ENCODE measurements at regions not wholly inside any gene's neighbourhood (a gene's known extent, or its start where the extent isn't known, plus 50 kb on each side); places are given as distances from the start of the nearest gene placed in this dataset.

- 80 to 92% methylated on average over 5 of the region's 5 CpGs for WGBS, 2 donors
- peaks cover 0 to 2% (median 0%) of the 10 kb centered on the region in 5 donors for H3K4me1 ChIP-seq (ENCODE audit: control insufficient read depth in 5 of 5, insufficient read depth in 5 of 5, low read length in 5 of 5)
- H3K9ac ChIP-seq (ENCODE audit: insufficient read depth in 1 of 2, low read length in 2 of 2): no peak overlapping the region
- peaks cover 0 to 2% (median 0%) of the 10 kb centered on the region in 4 donors for H3K9me3 ChIP-seq (ENCODE audit: control insufficient read depth in 4 of 4, insufficient read depth in 3 of 4, low read length in 3 of 4)
- no peaks in the 10 kb centered on the region for H3K36me3 ChIP-seq (ENCODE audit: control insufficient read depth in 4 of 4, insufficient read depth in 4 of 4, low read length in 4 of 4)
- no peak for ATAC-seq (ENCODE audit: insufficient read depth, low FRiP score)
- DNase-seq: no peak
- no peaks in the 10 kb centered on the region for H3K27me3 ChIP-seq (ENCODE audit: control insufficient read depth in 3 of 3, insufficient read depth in 3 of 3, low read length in 2 of 3)
- no peak overlapping the region for H3K4me3 ChIP-seq
- no peak for TF ChIP-seq CTCF (IDR thresholded peaks at IDR 0.05; ENCODE audit: control extremely low read depth, extremely low read depth)
- H3K27ac ChIP-seq (ENCODE audit: low read depth in 1 of 2, low read length in 1 of 2): no peak overlapping the region
These were observed 225.1 kb upstream of the CHRNA7 start for GRCh38 chr15:31805090-31805662.

DNA sequence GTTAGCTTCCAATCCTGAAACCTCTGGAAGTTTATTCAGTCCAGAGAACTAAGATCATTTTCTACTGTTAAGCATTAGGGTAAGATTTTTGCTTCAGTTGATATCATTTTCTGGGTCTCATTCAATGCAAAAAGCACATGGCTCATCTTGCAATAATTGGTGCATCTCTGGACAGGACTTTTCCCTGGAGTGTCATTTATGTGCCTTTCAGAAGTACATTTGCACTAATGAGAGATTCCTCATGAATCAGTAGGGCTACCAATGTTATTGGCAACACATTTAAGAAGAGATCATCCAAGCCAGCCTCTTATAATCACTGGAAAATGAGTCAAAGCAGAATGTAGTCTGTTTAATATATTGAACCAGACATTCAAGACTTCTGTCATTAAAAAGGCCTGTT is 224.2 kb upstream of the CHRNA7 start:
- Histone ChIP-seq H3K4me1 (ENCODE audit: control insufficient read depth in 5 of 5, insufficient read depth in 5 of 5, low read length in 5 of 5) (peaks cover 0 to 1% (median 0%) of the 10 kb centered on the region in 5 donors), H3K9me3 (ENCODE audit: control insufficient read depth in 4 of 4, insufficient read depth in 3 of 4, low read length in 3 of 4) (peaks cover 0 to 2% (median 0%) of the 10 kb centered on the region in 4 donors), H3K27me3 (ENCODE audit: control insufficient read depth in 3 of 3, insufficient read depth in 3 of 3, low read length in 2 of 3) (no peaks in the 10 kb centered on the region), H3K9ac (ENCODE audit: insufficient read depth in 1 of 2, low read length in 2 of 2) (no peak overlapping the region), H3K4me3 (no peak overlapping the region), H3K27ac (ENCODE audit: low read depth in 1 of 2, low read length in 1 of 2) (no peak overlapping the region), H3K36me3 (ENCODE audit: control insufficient read depth in 4 of 4, insufficient read depth in 4 of 4, low read length in 4 of 4) (no peaks in the 10 kb centered on the region)
- no peak for TF ChIP-seq CTCF (IDR thresholded peaks at IDR 0.05; ENCODE audit: control extremely low read depth, extremely low read depth)
- no peak for ATAC-seq (ENCODE audit: insufficient read depth, low FRiP score)
- DNase-seq: no peak

DNA sequence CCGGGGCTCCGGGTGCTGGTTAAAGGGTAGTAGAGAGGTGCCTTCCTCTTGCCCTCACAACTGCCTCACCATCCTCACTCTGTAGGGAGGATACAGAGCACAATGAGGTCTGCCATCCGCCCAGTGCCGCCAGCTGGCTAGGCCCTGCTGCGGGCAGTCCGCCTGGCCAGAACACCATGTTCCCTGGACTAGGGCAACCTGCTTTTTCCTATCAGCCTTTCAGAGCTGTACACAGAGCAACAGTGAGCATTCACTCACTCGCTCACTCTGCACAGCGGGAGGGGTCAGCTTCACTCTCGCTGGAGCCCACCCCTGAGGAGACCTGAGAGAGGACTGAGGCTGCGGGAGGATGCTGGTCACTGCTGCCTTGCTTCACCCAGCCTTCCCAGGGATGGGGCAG is 218.7 kb upstream of the CHRNA7 start:
- no peak overlapping the region for H3K27ac ChIP-seq (ENCODE audit: low read depth in 1 of 2, low read length in 1 of 2)
- H3K27me3 ChIP-seq (ENCODE audit: control insufficient read depth in 3 of 3, insufficient read depth in 3 of 3, low read length in 2 of 3): no peaks in the 10 kb centered on the region
- H3K9me3 ChIP-seq (ENCODE audit: control insufficient read depth in 4 of 4, insufficient read depth in 3 of 4, low read length in 3 of 4): peaks cover 0 to 2% (median 0%) of the 10 kb centered on the region in 4 donors
- DNase-seq (no peak), ATAC-seq (ENCODE audit: insufficient read depth, low FRiP score) (no peak)
- H3K9ac ChIP-seq (ENCODE audit: insufficient read depth in 1 of 2, low read length in 2 of 2): no peak overlapping the region
- no peak for TF ChIP-seq CTCF (IDR thresholded peaks at IDR 0.05; ENCODE audit: control extremely low read depth, extremely low read depth)
- no peaks in the 10 kb centered on the region for H3K36me3 ChIP-seq (ENCODE audit: control insufficient read depth in 4 of 4, insufficient read depth in 4 of 4, low read length in 4 of 4)
- no peak overlapping the region for H3K4me3 ChIP-seq
- WGBS, 2 donors: 96 to 97% methylated on average over 10 of the region's 10 CpGs
- no peaks in the 10 kb centered on the region for H3K4me1 ChIP-seq (ENCODE audit: control insufficient read depth in 5 of 5, insufficient read depth in 5 of 5, low read length in 5 of 5)

DNA sequence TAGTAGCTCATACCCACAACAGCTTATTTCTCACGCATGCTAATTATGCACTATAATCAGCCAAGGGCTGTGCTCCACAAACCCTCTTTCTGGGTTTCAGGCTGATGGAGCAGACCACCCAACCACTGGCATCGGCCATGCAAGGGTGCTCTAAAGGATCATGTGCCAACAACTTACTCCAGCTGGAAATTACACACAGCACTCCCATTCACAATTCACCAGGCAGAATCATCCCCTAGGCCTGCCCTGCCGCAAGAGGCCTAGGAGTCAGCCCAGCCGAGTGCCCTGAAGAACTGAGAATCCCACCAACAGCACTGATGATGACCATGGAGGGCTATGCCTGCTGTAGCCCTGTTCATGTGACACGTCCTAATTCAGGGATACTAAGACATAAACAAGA is 216.2 kb upstream of the CHRNA7 start:
- DNase-seq: peak in 2 of 3 donors; percentile 1 to 2
- no peak for ATAC-seq (ENCODE audit: insufficient read depth, low FRiP score)
- no peak for TF ChIP-seq CTCF (IDR thresholded peaks at IDR 0.05; ENCODE audit: control extremely low read depth, extremely low read depth)
- 75 to 81% methylated on average over 5 of the region's 5 CpGs for WGBS, 2 donors
- Histone ChIP-seq H3K9me3 (ENCODE audit: control insufficient read depth in 4 of 4, insufficient read depth in 3 of 4, low read length in 3 of 4) (peaks cover 0 to 5% (median 0%) of the 10 kb centered on the region in 4 donors), H3K9ac (ENCODE audit: insufficient read depth in 1 of 2, low read length in 2 of 2) (no peak overlapping the region), H3K4me3 (no peak overlapping the region), H3K27me3 (ENCODE audit: control insufficient read depth in 3 of 3, insufficient read depth in 3 of 3, low read length in 2 of 3) (no peaks in the 10 kb centered on the region), H3K36me3 (ENCODE audit: control insufficient read depth in 4 of 4, insufficient read depth in 4 of 4, low read length in 4 of 4) (no peaks in the 10 kb centered on the region), H3K4me1 (ENCODE audit: control insufficient read depth in 5 of 5, insufficient read depth in 5 of 5, low read length in 5 of 5) (no peaks in the 10 kb centered on the region), H3K27ac (ENCODE audit: low read depth in 1 of 2, low read length in 1 of 2) (no peak overlapping the region)

Data from lung (tissue), 11 donors.